BLaER1 (cell line): ENCODE measurements at regions not wholly inside any gene's neighbourhood (a gene's known extent, or its start where the extent isn't known, plus 50 kb on each side); places are given as distances from the start of the nearest gene placed in this dataset.
"Not testable (repeated sequence)": the region's sequence is repeated elsewhere in the genome, so short reads cannot be mapped to it uniquely, and the experiment has no call there.

Source experiments
- H3K27ac ChIP-seq: shearing (Covaris generic); formaldehyde crosslinking; 2 replicates; pipeline ENCODE4 v1.8.1; 2022
- H3K27me3 ChIP-seq: shearing (Covaris generic); formaldehyde crosslinking; 2 replicates; pipeline ENCODE4 v1.8.1; 2022
- H3K36me3 ChIP-seq: shearing (Covaris generic); formaldehyde crosslinking; 2 replicates; pipeline ENCODE4 v1.8.1; 2022
- H3K4me1 ChIP-seq: shearing (Covaris generic); formaldehyde crosslinking; 2 replicates; pipeline ENCODE4 v1.8.1; 2022
- H3K4me2 ChIP-seq: shearing (Covaris generic); formaldehyde crosslinking; 2 replicates; pipeline ENCODE4 v1.8.1; 2022
- H3K4me3 ChIP-seq: shearing (Covaris generic); formaldehyde crosslinking; 2 replicates; pipeline ENCODE4 v1.8.1; 2022
- H3K9ac ChIP-seq: shearing (Covaris generic); formaldehyde crosslinking; 2 replicates; pipeline ENCODE4 v1.8.1; 2022
- H3K9me3 ChIP-seq: shearing (Covaris generic); formaldehyde crosslinking; 2 replicates; pipeline ENCODE4 v1.8.1; 2022
- H4K20me1 ChIP-seq: shearing (Covaris generic); formaldehyde crosslinking; 2 replicates; pipeline ENCODE4 v1.8.1; 2022
- Cebpa-rat ChIP-seq: shearing (Covaris generic); IDR thresholded peaks from 2 replicates; pipeline ENCODE4 v1.8.1; 2022

GRCh38 chr5:82984786-82985735, 92.1 kb downstream of the TMEM167A start:
- Histone ChIP-seq H3K4me1 (no peaks in the 10 kb centered on the region), H3K4me2 (no peak overlapping the region), H3K9ac (no peak overlapping the region), H3K36me3 (no peaks in the 10 kb centered on the region), H4K20me1 (no peaks in the 10 kb centered on the region), H3K9me3 (no peaks in the 10 kb centered on the region), H3K27me3 (no peaks in the 10 kb centered on the region), H3K27ac (no peak overlapping the region), H3K4me3 (no peak overlapping the region)
- TF ChIP-seq Cebpa-rat = no peak

GRCh38 chr5:82982846-82983245, 94.3 kb downstream of the TMEM167A start:
- Histone ChIP-seq H3K4me3 (no peak overlapping the region), H3K9me3 (no peaks in the 10 kb centered on the region), H3K4me2 (no peak overlapping the region), H3K27me3 (no peaks in the 10 kb centered on the region), H4K20me1 (no peaks in the 10 kb centered on the region), H3K9ac (no peak overlapping the region), H3K4me1 (no peaks in the 10 kb centered on the region), H3K36me3 (no peaks in the 10 kb centered on the region), H3K27ac (no peak overlapping the region)
- TF ChIP-seq Cebpa-rat = no peak

GRCh38 chr5:82976887-82977286, 100.3 kb downstream of the TMEM167A start:
- peaks cover 28% of the 10 kb centered on the region for H3K9me3 ChIP-seq
- not testable (repeated sequence) for H3K36me3 ChIP-seq, H3K27ac ChIP-seq, H3K4me3 ChIP-seq, H3K9ac ChIP-seq, H3K4me1 ChIP-seq, H3K27me3 ChIP-seq, H4K20me1 ChIP-seq, H3K4me2 ChIP-seq

GRCh38 chr5:82975812-82976211, 101.4 kb downstream of the TMEM167A start:
- no peak overlapping the region for H3K27ac ChIP-seq
- no peak overlapping the region for H3K4me2 ChIP-seq
- H4K20me1 ChIP-seq = no peaks in the 10 kb centered on the region
- no peaks in the 10 kb centered on the region for H3K36me3 ChIP-seq
- no peak overlapping the region for H3K9ac ChIP-seq
- H3K4me3 ChIP-seq = no peak overlapping the region
- no peaks in the 10 kb centered on the region for H3K27me3 ChIP-seq
- peaks cover 28% of the 10 kb centered on the region for H3K9me3 ChIP-seq
- H3K4me1 ChIP-seq = no peaks in the 10 kb centered on the region
- no peak for TF ChIP-seq Cebpa-rat

GRCh38 chr5:82975396-82975795, 101.8 kb downstream of the TMEM167A start:
- Histone ChIP-seq H3K27ac (no peak overlapping the region), H3K4me3 (no peak overlapping the region), H3K4me2 (no peak overlapping the region), H3K36me3 (no peaks in the 10 kb centered on the region), H3K4me1 (no peaks in the 10 kb centered on the region), H3K27me3 (no peaks in the 10 kb centered on the region), H3K9ac (no peak overlapping the region), H4K20me1 (no peaks in the 10 kb centered on the region), H3K9me3 (peaks cover 28% of the 10 kb centered on the region)
- TF ChIP-seq Cebpa-rat = no peak

- not testable (repeated sequence) for H3K4me2 ChIP-seq, H4K20me1 ChIP-seq, H3K4me3 ChIP-seq, H3K27me3 ChIP-seq, H3K36me3 ChIP-seq, H3K4me1 ChIP-seq, H3K9ac ChIP-seq, H3K27ac ChIP-seq
- H3K9me3 ChIP-seq = peaks cover 28% of the 10 kb centered on the region
Observed at GRCh38 chr5:82974346-82974745, 102.8 kb downstream of the TMEM167A start.

- TF ChIP-seq Cebpa-rat = no peak
- Histone ChIP-seq H3K4me3 (no peak overlapping the region), H3K9me3 (peaks cover 28% of the 10 kb centered on the region), H3K27ac (no peak overlapping the region), H4K20me1 (no peaks in the 10 kb centered on the region), H3K9ac (no peak overlapping the region), H3K4me2 (no peak overlapping the region), H3K36me3 (no peaks in the 10 kb centered on the region), H3K27me3 (no peaks in the 10 kb centered on the region), H3K4me1 (no peaks in the 10 kb centered on the region)
Observed at GRCh38 chr5:82971901-82972300, 105.3 kb downstream of the TMEM167A start.

GRCh38 chr5:82971034-82971806, 106.0 kb downstream of the TMEM167A start:
- not testable (repeated sequence) for H3K4me2 ChIP-seq, H3K36me3 ChIP-seq

GRCh38 chr5:82969221-82969976, 107.8 kb downstream of the TMEM167A start:
- not testable (repeated sequence) for H3K4me3 ChIP-seq, H3K27me3 ChIP-seq, H3K27ac ChIP-seq, H3K4me1 ChIP-seq, H3K9me3 ChIP-seq, H3K36me3 ChIP-seq, H3K4me2 ChIP-seq, H3K9ac ChIP-seq, H4K20me1 ChIP-seq

More at GRCh38 chr5:82971034-82971806, 106.0 kb downstream of the TMEM167A start:
- H3K9me3 ChIP-seq = peaks cover 21% of the 10 kb centered on the region
- H3K4me3 ChIP-seq, H3K9ac ChIP-seq, H3K27me3 ChIP-seq, H3K27ac ChIP-seq, H4K20me1 ChIP-seq, H3K4me1 ChIP-seq: not testable (repeated sequence)

- Histone ChIP-seq H3K9me3 (no peaks in the 10 kb centered on the region), H3K4me1 (no peaks in the 10 kb centered on the region), H3K4me3 (no peak overlapping the region), H3K27me3 (no peaks in the 10 kb centered on the region), H4K20me1 (no peaks in the 10 kb centered on the region), H3K27ac (no peak overlapping the region), H3K4me2 (no peak overlapping the region), H3K36me3 (no peaks in the 10 kb centered on the region), H3K9ac (no peak overlapping the region)
- no peak for TF ChIP-seq Cebpa-rat
Observed at GRCh38 chr5:82967072-82967471, 110.1 kb downstream of the TMEM167A start.
